GM19467 (cell line): ENCODE measurements at regions not wholly inside any gene's neighbourhood (a gene's known extent, or its start where the extent isn't known, plus 50 kb on each side); places are given as distances from the start of the nearest gene placed in this dataset.

Experiments
- ATAC-seq: cut with Tn5 transposase; IDR thresholded peaks from one replicate; pipeline ENCODE4 v1.9.1; 2021; ENCODE audit warnings: mild to moderate bottlenecking, moderate library complexity; ENCODE audit not compliant: unreplicated experiment

DNA sequence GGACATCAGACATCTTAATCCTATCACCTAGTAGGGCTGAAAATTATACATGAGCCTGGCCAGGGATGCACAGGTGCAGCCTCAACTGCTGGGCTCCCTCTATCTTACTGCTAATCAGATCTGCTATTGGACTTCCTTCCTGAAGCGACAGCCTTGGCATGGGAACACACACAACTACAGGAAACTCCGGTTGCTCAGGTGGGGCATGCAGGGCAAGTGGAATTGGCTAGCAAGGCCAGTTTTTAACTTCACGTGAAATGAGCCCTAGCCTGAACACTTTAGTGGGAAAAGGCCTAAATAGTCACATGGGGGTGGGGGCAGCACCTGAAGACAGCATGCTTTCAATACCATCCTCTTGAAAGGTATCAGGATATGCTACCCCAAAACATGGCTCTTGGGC lies 147.9 kb upstream of the NCKAP5 start:
- no peak for ATAC-seq

DNA sequence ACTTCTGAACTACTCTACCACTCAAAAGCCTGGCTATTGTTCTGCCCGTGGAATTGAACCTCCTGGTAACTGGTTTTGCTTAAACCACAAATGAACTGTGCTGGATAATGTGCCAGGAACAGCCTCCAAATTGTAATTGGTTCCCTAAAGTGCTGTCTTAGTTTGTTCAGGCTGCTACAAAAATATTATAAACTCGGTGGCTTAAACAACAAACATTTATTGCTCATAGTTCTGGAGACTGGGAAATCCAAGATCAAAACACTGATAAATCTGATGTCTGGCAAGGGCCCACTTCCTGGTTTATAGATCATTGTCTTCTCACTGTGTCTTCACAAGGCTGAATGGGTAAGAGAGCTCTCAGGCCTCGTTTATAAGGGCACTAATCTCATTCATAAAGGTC lies 149.2 kb upstream of the NCKAP5 start:
- no peak for ATAC-seq

DNA sequence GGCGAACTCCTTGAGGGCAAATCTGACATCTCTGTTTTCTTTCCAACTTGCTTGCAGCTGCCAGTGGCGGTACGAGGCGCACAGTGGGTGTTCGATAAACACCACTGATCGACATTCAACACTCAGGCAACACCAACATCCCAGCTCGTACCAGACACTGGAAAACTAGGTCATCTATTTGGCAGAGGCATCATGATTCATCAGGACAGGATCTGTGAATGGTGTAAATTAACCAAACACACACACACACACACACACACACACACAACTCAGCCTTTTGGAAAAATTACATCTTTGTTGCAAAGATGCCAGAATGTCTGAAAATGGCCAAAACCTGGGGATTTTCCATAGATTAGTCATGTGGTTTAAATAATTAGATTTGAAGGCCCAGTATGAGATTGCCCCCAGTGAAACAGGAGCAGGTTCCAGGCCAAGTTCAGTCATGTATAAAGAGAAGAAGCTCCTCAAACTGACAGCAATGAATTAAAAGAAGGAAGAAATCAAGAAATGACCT lies 150.5 kb upstream of the NCKAP5 start:
- ATAC-seq, result no peak

DNA sequence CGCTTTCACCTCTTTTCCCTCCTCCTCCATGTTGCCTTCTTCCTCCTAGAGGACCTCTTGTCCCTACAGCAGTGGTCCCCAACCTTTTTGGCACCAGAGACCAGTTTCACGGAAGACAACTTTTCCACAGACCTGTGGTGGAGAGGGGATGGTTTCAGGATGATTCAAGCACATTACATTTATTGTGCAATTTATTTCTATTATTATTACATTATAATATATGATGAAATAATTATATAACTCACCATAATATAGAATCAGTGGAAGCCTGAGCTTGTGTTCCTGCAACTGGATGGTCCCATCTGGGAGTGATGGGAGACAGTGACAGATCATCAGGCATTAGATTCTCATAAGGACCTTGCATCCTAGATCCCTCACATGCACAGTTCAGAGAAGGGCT lies 152.2 kb upstream of the NCKAP5 start:
- no peak for ATAC-seq

DNA sequence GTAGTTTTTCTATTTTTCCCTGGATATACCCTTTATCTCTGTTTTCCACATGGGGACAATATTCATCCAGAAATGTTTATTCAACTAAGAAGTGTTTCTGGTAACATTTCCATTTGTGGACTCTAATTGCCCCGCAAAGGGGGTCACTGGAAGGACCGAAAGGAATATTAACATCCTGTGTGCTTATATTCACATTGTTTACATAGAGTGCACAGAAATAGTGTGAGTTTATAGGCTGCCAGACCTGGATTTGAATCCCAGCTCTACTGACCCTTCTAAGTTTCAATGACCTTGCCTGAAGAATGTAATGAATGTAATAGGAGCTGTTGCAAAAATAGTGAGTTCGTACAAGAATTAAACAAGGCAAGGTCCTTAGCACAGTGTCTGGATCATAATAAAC lies 152.9 kb upstream of the NCKAP5 start:
- no peak for ATAC-seq

DNA sequence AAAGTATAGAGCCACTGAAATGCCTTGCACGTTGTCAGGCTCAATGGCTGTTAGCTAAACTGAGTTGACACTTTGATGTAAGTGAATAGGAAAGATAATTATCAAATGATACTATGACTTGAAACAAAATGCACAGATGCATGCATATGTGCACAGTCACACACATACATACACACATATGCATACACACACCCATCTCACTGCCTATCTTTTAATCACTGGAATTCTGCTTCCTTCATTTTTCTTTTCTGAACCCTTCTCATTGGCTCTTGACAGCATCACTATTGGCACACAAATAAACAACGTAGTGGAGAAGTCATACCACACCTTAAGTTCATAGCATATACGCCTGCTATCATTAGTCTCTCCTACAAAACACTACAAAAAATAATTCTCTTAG lies 154.9 kb upstream of the NCKAP5 start:
- no peak for ATAC-seq

DNA sequence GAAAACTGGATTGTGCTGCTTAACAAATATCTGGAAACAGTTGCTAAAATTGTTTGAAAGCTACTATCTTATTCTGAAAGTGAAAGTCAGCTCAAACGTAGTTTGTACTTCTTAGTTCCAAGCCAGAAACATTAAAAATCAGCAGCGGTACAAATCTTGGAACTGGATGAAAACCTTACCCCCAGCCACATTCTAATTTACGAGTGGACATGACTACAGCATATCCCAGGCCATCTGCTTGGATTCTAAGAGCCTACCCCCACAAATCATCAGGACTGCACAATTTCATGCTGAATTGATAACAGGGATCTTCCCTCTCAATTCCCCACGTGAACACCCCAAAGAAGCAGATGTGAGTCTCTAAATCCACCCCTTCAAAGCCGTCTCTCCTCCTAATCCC lies 158.7 kb upstream of the NCKAP5 start:
- ATAC-seq, result no peak

DNA sequence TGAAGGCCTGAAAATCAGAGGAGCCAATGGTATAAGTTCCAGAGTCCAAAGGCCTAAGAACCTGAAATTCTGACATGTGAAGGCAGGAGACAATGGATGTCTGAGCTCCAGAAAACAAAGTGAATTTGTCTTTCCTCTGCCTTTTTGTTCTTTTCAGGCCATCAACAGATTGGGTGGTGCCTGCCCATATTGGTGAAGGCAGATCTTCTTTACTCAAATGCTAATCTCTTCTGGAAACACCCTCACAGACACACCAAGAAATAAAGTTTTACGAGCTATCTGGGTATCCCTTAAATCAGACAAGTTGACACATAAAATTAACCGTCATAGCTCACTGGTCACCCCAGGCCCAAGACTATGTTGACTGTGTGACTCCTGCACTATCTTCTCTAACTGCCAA lies 163.8 kb upstream of the NCKAP5 start:
- no peak for ATAC-seq

DNA sequence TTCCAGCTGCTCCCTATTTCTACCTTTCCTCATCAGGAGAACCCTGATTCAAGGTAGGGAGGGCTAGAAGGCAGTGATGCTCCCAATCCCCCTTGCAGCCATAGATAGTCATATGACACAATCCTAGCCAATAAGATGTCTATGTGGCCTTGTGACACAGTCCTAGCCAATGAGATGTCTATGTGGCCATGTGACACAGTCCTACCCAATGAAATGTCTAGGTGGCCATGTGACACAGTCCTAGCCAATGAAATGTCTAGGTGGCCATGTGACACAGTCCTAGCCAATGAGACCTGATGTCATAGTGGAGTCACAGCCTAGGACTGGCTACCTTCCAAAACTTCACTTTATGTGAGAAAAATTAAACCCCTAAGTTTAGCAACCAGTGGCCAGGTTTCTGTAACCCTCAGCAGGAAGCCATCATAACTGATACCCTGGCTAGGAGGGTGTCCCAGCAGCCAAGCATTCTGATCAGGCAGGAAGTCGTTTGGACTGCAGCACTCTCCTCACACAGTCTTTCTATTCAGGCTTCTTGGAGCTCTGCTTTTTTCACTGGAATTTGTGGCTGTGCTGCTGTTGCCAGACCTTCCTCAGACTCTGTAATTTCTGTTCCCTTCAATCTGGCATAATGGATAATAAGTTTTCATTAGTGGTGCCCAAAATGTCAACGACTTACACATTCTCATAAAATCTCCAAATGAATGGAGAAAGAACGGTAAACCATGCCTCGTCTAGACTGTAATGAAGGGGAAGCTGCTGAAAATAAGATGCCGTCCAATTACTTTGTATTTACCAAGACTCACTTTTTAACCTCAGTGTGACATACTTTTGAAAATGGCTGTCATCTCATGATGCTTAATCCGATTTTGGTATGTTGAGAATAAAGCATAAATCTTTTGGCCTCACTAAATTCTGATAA lies 165.0 kb upstream of the NCKAP5 start:
- no peak for ATAC-seq

DNA sequence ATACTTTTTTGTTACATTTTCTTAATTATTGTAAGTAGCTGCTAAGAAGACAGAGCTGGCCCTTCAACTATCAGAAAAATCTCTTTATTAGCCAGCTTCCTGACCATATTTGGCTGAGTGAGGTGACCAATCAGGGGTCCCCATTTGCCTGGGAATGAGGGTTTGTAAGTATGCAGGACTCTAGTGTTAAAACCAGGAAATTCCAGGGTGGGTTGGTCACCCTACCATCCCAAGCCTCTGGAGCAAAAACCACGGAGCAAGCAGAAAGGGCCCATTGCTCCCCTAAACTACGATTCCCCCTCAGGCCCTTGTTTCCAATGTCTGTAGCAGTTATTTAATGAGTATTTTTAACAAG lies 165.6 kb upstream of the NCKAP5 start:
- no peak for ATAC-seq

DNA sequence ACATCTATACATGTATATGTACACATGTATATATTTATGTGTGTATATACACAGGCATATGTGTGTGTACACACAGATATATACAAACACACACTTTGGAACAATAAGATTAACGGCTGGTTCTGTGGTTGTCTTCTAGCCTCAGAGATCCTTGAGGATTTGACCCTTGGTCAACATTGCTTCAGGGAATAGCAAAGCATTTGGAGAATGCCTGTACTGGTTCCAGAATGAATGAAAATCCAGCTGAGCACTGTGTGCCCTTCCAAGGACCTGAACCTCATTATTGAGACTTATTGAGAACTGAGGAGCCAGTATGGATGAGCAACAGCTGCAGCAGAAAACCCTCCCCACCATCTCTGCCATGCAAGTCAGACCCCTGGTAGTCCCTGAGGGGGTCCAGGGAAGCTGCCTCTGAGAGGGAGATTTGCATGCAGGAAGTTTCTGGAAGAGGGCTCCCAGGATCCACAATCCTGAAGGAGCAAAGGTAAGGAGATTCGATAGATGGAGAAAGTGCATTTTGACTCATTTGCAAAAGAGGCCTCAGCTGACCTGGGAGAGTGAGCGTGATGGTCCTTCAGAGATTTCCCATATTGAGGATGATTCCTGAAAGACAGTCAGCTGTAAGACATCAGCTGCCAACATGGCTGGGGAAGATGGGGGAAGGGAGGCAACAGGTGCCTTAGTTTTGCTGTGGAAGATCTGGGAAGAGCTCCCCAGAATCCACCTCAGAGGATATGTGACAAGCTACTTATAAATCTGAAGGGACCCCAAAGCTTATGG lies 166.6 kb upstream of the NCKAP5 start:
- ATAC-seq, result no peak

DNA sequence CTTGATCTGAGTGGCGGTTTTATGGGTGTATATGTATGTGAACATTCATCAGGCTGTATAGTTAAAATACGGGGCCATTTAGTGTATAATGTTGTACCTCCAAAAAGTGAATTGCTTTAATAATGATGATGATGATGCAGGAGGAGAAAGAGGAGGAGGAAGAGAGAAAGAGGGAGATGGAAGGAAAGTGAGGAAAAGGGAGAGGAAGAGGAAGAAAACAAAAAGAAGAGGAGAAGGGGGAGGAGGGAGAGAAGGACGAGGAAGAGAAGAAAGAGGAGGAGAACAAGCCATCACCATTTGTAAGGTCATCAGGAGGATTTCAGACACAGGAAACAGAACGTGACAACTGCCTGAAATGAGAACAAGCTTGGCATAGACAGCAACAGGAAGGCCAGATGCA lies 168.4 kb upstream of the NCKAP5 start:
- ATAC-seq, result no peak

DNA sequence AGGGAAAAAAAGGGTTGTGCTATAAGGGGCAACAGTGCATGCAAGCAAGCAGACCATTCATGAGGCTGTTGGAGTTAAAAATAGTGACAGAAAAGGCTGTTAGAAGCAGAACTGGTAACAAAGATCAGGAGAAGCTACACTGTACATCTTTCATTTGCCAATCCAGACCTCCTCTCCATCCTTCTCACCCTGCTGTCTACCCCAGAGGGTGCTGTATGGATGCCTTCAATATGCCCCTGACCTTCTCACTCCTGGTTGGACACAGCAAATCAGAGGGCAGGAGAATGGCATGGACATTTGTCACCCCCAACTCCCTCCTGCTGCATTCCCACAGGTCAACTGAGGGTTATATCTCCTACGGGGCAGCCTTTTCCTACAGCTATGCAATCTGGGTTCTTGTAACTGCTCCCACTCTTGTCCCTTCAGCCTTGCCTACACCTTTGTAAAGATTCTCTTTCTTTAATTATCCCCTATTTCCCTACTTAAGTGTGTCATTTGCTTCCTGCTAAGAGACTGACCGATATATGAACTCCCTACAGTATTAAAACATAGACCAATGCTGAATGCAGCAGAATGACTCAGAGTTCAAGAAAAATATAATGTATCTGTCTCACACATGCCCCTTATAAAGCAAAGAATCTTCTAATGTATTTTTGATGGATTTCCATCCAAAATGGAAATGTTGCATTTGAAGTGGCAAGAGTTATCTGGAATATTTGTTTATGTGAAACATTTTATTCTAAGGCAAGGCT lies 169.2 kb upstream of the NCKAP5 start:
- no peak for ATAC-seq

DNA sequence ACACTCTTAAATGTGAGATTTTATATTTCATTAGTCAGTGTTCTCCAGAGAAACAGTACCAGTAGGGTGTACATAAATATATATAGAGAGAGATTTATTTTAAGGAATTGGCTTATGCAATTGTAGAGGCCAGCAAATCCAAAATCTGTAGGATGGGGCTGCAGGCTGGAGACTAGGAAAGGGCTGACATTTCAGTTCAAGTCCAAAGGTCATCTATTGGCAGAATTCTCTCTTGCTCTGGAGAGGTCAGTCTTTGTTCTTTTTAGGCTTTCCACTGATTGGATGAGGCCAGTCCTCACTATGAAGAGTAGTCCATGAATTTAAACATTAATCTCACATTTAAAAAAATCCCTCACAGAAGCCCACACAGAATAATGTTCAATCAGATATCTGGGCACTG lies 170.8 kb upstream of the NCKAP5 start:
- no peak for ATAC-seq

DNA sequence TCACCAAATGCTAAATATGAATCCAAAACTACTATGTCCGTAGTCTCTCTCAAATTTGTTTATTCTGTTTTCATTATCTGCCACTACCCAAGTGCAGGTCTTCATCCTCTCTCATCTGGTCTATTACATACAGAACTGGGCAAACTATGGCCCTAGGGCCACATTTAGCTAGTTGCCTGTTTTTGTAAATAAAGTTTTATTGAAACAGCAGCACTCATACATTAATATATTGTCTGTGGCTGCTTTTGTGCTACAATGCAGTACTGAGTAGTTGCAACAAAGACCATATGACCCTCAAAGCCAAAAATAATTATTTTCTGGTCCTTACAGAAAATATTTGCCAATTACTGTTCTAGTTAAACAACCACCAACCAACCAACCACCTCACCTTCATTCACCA lies 172.2 kb upstream of the NCKAP5 start:
- no peak for ATAC-seq

DNA sequence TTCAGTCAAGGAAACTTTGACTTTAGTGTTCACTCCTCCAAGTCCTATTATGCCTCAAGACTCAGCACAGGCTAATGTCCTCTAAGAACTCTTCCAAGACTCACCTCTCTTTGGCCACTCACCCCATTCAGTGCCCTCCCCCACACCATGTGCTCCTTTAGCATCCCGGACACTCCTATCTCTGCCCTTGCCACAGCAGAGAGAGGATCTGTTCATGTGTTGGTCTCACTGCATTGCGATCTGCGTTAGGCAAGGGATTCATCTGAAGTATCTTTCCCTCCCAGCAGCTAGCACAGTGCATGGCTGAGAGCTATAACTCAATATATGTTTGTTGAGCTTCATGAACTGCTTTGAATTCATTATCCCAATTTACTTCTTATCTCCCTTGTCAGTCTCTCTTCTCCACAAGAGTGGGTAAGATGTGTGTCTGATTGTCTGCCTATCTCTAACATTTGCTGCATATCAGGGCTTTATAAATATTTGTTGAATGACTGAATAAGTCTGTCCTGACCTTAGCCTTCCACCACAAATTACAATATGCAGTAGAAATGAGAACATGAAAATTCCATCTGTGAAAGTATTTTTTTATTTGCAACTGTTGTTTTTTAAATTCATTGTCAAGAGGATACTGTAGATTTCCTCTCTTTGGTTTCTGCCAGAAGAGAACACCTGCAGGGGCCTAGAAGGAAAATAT lies 179.9 kb upstream of the NCKAP5 start:
- ATAC-seq, result no peak

DNA sequence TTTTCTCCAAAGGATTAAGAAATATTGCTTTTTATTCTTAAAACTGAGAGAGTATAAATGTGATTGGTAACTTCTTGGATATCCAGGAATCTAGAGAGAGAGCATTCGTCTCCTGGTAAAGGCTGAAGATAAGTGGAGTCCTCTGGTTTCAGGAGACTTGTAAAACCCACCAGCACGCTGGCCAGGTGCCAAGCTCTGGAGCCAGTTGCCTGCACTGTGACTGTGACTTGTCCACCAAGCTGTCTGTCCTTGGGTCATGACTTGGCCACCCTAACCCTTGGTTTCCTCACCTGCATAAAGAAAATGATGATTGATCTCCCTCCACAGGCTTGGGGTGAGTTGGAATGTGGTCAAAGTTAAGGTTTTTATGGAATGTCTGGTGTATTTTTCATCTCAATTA lies 185.4 kb upstream of the NCKAP5 start:
- no peak for ATAC-seq

DNA sequence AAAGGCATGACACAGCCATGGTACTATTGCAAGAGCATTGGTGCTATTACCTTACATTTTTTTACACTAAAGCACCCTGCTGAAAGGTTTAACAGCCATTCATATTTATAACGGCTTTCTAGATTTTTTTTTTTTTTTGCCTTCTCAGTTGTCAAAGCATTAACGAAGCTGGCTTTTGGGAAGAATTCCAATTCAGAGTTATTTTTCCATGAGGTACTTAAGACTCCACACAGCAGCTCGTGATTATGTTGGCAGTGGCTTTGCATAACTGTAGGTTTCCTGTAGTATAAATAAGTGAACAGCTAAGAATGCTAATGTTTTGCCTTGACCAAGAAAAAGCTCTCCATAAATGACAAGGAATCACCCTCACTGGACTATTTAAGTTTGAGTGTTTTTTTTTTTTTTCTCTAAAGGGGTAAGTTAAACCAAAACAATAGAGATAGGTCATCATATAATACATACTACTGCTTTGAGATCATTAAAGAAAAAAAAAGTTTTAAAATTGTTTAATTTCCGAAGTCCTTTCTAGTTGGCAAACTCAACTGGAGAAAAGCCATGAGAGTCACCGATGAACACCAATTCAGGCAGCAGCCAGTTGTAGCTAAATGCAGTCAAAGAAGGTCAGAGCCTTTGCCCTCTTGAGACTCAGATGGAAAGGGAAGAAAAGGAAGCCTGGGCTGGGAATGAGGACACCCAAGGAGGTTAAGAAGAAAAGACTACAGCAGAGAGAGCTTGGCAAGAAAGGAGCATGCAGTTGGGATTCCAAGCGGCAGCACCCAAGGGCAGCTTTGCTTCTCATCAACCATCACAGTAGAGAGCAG lies 187.4 kb upstream of the NCKAP5 start:
- ATAC-seq, result no peak

DNA sequence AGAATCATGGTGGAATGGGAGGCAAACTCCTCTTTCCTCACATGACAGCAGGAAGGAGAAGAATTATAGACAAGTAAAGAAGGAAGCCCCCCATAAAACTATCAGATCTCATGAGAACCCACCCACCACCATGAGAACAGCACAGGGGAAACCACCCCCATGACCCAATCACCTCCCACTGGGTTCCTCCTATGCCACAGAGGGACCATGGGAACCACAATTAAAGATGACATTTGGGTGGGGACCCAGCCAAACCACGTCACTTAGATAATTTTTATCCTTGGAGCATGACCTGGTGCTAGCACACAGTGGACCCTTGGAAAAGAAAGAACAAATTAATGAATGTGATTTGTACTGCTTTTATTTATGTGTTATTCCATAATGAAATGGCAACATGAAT lies 188.6 kb upstream of the NCKAP5 start:
- no peak for ATAC-seq

DNA sequence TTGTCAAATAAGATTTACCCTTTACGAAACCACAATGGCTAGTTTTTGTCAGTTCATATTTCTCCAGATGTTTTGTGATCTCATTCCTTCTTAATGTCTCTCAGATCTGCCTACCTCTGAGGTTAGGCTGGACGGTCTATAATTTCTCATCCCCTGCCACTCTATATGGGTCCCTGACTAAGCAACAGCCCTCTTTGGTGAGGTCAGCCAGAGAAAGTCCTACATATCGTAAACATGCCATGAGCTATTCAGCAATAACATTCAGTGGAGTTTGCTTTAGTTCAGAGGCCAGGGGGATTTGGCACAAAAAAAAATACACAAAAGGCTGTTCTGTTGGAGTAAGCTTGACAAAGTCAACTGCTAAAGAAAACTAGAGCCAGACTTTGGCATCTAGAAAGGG lies 192.1 kb upstream of the NCKAP5 start:
- ATAC-seq, result no peak
